Spleen (tissue), 7 donors: ENCODE measurements at regions not wholly inside any gene's neighbourhood (a gene's known extent, or its start where the extent isn't known, plus 50 kb on each side); places are given as distances from the start of the nearest gene placed in this dataset.

Experiments
- POLR2A ChIP-seq, 3 donors: fragments of 450-650 bp; IDR thresholded peaks; one replicate each; pipeline ENCODE4 v1.5.1; 2017; ENCODE audit warnings: antibody characterized with exemption in 3 of 3, mild to moderate bottlenecking in 1 of 3
- POLR2AphosphoS5 ChIP-seq, 3 donors: sonication (generic); formaldehyde crosslinking; IDR thresholded peaks; one replicate each; pipeline ENCODE4 v1.5.1; 2017; ENCODE audit warnings: antibody characterized with exemption in 3 of 3
- TF ChIP-seq, protein P1 (sequence below), 11 experiments: fragments of 200-600 bp in 7 of 11; fragments of 450-650 bp in 4 of 11; sonication (generic) in 4 of 11; IDR thresholded peaks in 8 of 11; conservative IDR thresholded peaks in 3 of 11; 1 replicate in 7 of 11; 2 replicates in 4 of 11; pipeline versions ENCODE4 v1.4.0 to v1.8.0; 2016 to 2021; ENCODE audit warnings: antibody characterized with exemption in 11 of 11, inconsistent platforms in 4 of 11, mild to moderate bottlenecking in 1 of 11
- donor health status: DM: no; HTN: no; CAD: no; lungs with moderate emphysema.
- donor health status: DM: no; HTN: no; CAD: no.
- donor health status: DM: no; HTN: no; CAD: no.

DNA sequence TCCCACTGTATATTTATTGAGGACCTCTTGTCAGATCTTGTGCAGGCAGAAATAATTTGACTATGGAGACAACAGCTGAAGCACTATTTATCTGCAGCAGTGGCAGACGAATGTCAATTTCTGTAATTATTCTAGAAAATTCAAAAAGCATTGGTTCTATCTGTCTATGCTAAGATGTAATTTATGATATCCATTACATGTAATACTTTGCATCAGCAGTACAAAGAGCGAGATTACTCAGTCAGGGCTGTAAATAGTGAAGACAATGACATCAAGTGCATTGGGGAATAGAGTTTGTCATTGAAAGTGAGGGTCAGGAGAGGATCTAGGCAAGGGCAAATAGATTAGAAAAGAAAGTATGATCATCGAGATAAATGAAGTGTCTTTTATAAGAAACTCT is 508.2 kb downstream of the ZWINT start:
- TF ChIP-seq, protein P1, sequence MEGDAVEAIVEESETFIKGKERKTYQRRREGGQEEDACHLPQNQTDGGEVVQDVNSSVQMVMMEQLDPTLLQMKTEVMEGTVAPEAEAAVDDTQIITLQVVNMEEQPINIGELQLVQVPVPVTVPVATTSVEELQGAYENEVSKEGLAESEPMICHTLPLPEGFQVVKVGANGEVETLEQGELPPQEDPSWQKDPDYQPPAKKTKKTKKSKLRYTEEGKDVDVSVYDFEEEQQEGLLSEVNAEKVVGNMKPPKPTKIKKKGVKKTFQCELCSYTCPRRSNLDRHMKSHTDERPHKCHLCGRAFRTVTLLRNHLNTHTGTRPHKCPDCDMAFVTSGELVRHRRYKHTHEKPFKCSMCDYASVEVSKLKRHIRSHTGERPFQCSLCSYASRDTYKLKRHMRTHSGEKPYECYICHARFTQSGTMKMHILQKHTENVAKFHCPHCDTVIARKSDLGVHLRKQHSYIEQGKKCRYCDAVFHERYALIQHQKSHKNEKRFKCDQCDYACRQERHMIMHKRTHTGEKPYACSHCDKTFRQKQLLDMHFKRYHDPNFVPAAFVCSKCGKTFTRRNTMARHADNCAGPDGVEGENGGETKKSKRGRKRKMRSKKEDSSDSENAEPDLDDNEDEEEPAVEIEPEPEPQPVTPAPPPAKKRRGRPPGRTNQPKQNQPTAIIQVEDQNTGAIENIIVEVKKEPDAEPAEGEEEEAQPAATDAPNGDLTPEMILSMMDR (IDR thresholded peaks at IDR 0.05 in 8 of 11, conservative IDR thresholded peaks at IDR 0.05 in 3 of 11): no peak
- TF ChIP-seq POLR2A (IDR thresholded peaks at IDR 0.05) (no peak), POLR2AphosphoS5 (IDR thresholded peaks at IDR 0.05) (no peak)
